BJ (cell line): ENCODE measurements at regions not wholly inside any gene's neighbourhood (a gene's known extent, or its start where the extent isn't known, plus 50 kb on each side); places are given as distances from the start of the nearest gene placed in this dataset.

Experiments used
- CTCF ChIA-PET: fragments of 350-600 bp; formaldehyde crosslinking; extraction: SDS; loops from one replicate; lab custom pipeline; 2021; ENCODE audit warnings: antibody characterized with exemption, inconsistent platforms; lab: Yijun Ruan, JAX
- POLR2A ChIA-PET: fragments of 300-600 bp; sonication (Branson Sonifier 250); formaldehyde crosslinking; extraction: SDS; loops from one replicate; lab custom pipeline; 2021; ENCODE audit warnings: antibody characterized with exemption; lab: Charles Lee
- DNase-seq: peaks from one replicate; pipeline ENCODE4 v3.0.0-alpha.2; 2011; ENCODE audit warnings: low read depth
- H3K27me3 ChIP-seq: 2 replicates; pipeline ENCODE4 v1.6.0; 2011; ENCODE audit warnings: low read length; ENCODE audit not compliant: control insufficient read depth, insufficient read depth
- H3K36me3 ChIP-seq: 2 replicates; pipeline ENCODE4 v1.5.1; 2011; ENCODE audit warnings: low read length; ENCODE audit not compliant: control insufficient read depth, insufficient read depth
- H3K4me3 ChIP-seq: 2 replicates; pipeline ENCODE4 v1.5.1; 2011; ENCODE audit warnings: low read depth, mild to moderate bottlenecking, control low read depth, low read length
- TF ChIP-seq, protein P1 (sequence below): IDR thresholded peaks from 2 replicates; pipeline ENCODE4 v1.5.1; 2011; ENCODE audit warnings: low read depth, mild to moderate bottlenecking, control low read depth, inconsistent platforms, low read length, moderate library complexity; ENCODE audit not compliant: insufficient read depth

DNA sequence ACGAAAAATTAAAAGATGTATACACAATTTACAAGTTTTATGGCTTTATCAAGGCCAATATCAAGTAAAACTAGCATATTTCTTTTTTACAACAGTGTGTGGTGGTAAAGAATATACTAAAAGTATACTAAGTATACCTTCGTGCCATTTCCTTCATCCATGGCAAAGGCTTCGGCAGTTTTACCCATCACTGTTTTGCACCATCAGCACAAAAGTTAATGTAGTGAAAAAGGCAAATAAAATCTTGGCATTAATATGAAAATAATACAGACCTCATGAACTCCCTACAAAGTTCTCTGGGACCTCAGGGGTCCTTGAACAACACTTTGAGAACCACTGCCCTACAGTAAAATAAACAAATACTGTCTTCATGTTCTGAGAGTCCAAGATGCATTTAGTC, 312.3 kb upstream of the NREP start:
- no peak for DNase-seq
- Histone ChIP-seq H3K36me3 (no peaks in the 10 kb centered on the region), H3K27me3 (no peaks in the 10 kb centered on the region), H3K4me3 (no peak overlapping the region)
- ChIA-PET POLR2A (no interaction called here), CTCF (no interaction called here)
- TF ChIP-seq, protein P1, sequence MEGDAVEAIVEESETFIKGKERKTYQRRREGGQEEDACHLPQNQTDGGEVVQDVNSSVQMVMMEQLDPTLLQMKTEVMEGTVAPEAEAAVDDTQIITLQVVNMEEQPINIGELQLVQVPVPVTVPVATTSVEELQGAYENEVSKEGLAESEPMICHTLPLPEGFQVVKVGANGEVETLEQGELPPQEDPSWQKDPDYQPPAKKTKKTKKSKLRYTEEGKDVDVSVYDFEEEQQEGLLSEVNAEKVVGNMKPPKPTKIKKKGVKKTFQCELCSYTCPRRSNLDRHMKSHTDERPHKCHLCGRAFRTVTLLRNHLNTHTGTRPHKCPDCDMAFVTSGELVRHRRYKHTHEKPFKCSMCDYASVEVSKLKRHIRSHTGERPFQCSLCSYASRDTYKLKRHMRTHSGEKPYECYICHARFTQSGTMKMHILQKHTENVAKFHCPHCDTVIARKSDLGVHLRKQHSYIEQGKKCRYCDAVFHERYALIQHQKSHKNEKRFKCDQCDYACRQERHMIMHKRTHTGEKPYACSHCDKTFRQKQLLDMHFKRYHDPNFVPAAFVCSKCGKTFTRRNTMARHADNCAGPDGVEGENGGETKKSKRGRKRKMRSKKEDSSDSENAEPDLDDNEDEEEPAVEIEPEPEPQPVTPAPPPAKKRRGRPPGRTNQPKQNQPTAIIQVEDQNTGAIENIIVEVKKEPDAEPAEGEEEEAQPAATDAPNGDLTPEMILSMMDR, result no peak

DNA sequence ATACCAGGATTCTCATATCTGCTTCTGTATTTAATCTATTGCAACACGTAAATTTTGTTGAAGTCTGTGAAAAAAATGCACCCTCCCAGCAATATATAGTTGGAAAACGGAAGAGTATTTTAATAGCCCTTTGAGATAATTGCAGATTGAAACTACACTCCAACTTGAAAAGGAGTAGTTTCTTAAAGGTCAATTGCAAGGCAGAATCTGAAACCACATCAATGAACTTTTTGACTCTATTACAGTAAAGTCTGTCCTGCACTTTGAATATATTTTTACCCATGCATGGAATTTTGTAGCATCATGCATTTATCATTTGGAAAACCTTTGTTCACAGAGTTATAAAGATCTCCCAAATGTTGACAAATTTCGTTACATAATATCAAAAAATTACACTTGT, 311.6 kb upstream of the NREP start:
- Histone ChIP-seq H3K36me3 (no peaks in the 10 kb centered on the region), H3K4me3 (no peak overlapping the region), H3K27me3 (no peaks in the 10 kb centered on the region)
- POLR2A ChIA-PET, result no interaction called here
- TF ChIP-seq, protein P1, result no peak
- DNase-seq, result no peak
- CTCF ChIA-PET, result interaction anchor here (1.6 kb wide), 1 partner anchor 19 kb away, joined by 6 read pairs; no protein-coding TSS in a partner anchor

DNA sequence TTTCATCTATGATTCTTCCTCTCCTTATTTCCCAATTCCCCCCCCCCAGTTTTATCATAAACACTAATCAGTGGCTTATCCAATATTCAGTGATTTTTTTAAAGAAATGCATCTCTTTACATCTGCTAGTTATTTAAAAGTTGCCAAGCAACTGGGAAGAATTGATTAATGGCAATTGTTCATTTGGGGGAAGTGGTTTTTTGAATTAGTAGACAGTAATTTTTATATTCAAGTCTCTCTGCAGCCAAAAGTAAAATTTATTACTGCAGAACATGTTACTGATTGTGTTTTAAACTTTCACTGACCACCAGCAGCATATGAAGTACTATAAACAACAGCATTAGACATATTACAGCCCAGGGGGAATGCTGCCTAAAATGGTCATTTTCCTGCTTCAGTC, 308.8 kb upstream of the NREP start:
- DNase-seq, result no peak
- TF ChIP-seq, protein P1, result no peak
- ChIA-PET POLR2A (no interaction called here), CTCF (no interaction called here)
- Histone ChIP-seq H3K4me3 (no peak overlapping the region), H3K36me3 (no peaks in the 10 kb centered on the region), H3K27me3 (no peaks in the 10 kb centered on the region)

DNA sequence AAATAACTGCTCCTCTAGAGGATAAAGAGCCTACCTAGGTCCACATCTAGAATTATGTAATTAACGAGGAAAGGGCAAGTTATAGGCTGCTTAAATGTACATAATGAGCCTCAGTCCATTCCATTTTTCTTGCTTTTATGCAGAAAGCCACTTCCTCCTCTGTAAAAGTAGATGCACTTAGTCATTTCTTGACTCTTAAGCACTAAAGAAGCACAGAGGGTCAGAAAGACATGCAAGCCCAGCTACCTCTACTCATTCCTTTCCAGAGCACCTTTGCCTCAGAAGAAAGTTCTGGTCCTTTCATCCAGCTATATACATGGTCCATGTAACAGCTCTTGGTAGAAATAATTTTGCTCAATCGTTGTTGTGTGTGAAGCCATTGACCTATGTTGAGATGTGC, 308.0 kb upstream of the NREP start:
- TF ChIP-seq, protein P1, result no peak
- no peaks in the 10 kb centered on the region for H3K36me3 ChIP-seq
- H3K27me3 ChIP-seq, result no peaks in the 10 kb centered on the region
- CTCF ChIA-PET, result no interaction called here
- POLR2A ChIA-PET, result no interaction called here
- H3K4me3 ChIP-seq, result no peak overlapping the region
- no peak for DNase-seq

DNA sequence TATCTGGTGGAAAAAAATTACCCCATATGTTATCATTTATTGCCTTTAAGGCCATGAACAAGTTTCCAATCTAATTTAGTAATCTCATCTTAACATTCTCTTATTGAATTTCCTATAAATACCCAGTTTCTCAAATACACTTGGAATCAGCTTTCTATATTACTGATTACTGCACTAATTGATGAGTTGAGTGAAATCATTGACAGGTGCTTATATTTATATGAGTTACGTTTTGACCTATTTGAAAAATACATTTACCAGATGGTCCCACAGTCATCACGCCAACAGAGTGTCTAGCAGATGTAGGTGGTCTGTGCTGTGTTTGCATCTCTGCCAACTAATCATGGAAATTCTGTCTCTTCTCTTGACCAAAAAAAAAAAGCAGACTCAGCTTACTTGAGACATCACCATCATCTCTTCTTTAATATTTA, 307.3 kb upstream of the NREP start:
- ChIA-PET CTCF (no interaction called here), POLR2A (no interaction called here)
- TF ChIP-seq, protein P1, result no peak

More for the DNA sequence above, 307.3 kb upstream of the NREP start:
- no peak for DNase-seq
- Histone ChIP-seq H3K27me3 (no peaks in the 10 kb centered on the region), H3K4me3 (no peak overlapping the region), H3K36me3 (no peaks in the 10 kb centered on the region)
